Skin of body (tissue), 1 donor: ENCODE measurements at regions not wholly inside any gene's neighbourhood (a gene's known extent, or its start where the extent isn't known, plus 50 kb on each side); places are given as distances from the start of the nearest gene placed in this dataset.

Experiments
- DNase-seq: peaks from one replicate; lab custom pipeline; 2025; lab: John Stamatoyannopoulos, UW

DNA sequence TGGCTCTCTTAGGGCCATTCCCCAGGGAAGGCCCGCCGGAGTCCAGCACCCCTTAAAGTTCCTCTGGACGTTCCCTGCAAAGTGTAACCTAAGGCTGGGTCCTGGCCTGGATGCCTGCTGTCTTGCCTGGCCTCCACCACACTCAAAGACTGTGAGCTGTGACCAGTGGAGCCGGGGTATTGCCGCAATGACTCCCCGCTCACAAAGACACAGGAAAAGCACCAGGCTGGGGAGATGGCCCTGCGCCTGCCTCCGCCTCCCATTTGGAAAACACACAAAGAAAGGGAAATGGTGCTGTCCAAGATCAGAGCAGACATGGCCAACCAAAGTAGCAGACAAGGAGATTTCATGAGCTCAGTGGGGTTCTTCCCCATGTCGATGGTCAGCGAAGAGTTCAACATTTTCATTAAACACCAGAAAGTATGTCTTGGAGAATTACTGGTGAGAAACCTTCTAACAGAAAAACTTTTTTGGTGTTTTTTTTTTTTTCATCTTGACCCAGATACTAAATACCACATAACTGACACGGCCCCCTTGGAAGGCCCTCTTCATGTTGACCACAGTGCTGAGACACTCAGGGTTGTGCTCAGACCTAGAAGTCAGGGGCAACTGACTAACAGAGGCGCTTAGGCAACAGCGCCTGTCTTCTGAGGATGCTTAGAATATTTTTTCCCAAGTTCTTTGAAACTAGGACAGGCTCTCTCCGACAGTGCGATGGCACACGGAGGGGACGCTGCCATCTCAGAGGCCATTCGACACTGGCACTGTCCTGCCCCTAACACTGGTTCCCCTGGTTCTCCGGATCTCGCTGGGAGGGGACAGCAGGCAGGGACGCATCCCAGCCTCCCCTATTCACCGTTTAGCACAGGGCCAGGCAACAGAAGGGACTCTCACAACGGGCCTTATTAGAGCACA lies 226.4 kb upstream of the ID2 start:
- no peak for DNase-seq

DNA sequence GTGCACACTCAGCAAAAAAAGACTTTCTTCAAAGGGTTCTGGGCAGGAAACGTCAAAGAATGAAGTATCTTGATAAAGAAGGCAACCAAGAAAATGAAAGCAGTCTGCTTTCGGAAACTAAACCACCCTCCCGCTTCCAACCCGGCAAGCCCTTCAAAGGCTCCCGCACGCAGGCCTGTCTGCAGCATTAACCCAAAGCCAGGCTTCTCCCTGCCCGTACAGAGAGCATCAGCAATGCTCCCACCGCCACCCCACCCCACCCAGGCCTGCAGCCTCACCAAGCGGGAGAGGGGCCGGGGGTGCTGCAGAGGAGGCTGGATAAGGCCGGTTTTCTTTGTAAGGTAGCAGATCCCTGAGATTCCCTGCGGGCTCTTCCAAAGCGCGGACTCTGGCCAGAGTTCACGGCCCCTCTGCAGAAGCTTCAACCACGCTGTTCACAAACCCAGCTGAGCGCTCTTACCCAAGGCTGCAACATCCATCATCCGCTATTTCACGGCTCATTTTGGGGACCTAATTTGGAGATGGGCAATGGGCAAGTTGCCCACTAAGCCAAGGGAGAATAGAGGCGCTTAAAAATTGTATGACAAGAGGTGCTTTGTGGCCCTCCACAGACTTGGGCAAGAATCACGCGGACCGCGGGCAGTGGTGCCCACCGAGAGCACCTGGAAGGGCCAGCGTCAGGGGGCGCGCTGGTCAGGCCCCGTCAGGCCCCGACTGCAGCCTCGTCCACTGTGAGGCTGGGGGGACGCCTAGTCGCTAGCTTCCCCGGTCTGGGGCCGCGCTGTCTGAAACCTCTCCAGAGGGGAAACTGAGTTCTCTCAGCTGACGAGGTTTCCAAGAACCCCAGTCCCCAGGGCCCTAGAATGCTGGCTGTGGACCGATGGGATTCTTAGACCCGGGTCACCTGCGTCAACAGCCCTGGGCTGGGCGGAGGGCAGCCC lies 225.4 kb upstream of the ID2 start:
- DNase-seq = no peak

- DNase-seq = no peak
These were observed 224.8 kb upstream of the ID2 start for GRCh38 chr2:8457092-8457481.

DNA sequence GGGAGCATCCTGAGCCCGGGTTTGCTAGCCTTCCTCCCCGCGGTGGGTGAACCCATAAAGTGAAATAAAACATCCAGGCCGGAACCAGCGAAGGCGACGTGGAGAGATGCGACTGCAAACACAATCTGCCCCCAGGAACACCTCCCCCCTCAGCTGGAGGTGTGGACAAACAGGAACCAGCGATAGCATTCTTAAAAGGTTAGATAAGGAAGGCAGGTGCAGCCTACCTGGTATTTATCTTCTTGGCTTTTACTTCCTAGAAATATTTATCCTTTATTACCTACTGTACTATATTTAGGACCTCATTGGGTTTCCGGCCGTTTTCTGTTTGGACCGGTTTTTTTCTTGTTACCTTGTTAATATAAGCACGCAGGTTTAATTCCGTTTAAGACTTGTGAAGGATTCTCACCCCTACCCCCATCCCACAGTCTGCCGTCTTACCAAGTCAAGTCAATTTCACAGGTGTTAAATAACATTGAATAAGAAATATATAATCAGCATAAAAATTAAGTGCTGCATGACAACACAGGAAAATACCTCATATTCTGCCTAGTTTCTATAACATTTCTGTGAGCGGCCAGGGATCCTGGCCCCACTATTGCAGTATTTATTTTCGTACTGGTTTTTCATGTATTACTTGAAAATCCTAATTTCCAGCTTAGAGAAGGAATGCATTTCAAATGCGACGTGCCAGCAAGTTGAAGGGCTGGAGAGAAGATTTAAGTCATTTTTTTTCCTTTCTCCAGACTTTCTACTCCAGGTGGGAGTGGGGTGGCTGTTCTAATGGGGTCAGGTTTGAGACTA lies 224.0 kb upstream of the ID2 start:
- DNase-seq = no peak

DNA sequence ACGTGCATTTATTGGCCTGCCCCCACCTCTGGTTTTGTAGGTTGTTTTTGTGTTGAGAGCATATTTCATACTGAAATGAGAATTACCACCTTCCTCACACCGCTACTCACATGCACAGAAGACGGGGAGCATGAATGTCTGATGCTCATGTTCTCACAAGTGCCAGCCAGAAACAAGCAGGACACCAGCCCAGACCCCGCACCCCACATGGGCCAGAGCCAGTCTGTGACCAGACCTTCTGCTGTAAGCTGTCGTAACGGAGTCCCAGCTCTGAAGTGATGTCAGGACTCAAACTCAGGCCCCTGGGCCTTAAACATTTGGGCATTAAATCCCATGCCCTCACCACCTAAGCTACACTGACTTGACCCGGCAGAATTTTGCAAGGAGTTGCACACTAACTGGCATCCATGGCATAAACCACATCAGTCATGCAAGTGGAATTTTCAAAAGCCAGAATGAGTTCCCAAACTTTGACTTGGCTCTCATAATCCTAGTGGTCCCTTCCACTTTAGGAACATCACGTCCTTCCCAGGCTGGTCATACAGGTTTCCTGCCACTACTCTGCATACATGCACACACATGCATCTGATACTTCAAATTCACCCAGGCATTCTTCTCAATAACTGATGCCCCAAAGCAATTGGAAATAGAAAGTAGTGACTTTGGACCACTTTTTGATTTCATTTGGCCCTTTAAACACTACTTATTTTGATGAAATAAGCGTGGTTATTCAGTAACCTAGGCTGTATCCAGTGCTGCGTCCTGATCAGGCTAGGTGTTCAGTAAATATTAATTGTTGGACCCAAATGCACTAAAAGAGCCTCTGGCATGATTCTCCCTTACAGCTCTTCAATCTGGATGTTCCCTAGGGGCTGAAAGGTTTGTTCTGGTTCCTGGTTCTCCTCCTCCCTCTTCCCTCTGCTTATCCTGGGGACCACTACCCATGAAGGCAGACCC lies 223.1 kb upstream of the ID2 start:
- no peak for DNase-seq

DNA sequence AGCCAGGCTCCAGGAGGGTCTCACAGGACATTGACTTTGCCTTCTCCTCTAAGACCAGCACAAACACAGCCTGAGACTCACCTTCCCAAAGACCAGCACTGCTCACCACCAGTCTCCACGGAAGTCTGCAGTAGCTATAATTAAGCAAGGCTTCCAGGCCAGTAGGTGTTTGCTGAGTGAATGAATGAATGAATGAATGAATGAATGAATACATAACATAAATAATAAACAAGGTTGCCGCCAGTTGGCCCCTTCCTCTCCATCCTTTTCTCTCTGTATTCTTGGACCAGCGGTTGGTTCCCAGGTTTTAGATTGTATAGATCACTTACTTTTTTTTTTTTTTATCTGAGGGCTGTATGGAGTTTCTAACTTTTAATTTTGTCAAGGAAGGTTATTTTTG lies 222.4 kb upstream of the ID2 start:
- no peak for DNase-seq

DNA sequence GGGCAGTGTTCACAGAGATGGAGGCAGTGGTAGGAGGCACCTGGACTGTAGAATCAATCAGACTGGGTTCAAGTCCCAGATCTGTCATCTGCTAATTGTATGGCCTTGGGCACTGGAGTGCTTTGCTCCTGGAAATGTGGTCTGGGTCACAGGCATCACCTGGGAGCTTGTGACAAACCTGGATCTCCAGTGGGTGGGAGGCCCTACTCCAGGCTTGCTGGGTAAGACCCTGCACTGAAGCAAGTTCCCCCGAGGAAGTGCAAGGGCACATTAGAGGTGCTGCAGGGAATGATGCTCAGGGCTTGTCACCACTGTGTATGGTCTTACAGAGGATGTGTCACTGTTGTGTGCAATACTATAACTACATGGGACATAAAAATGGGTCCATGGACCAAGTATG lies 220.5 kb upstream of the ID2 start:
- DNase-seq = no peak

GRCh38 chr2:8462280-8462679 lies 219.6 kb upstream of the ID2 start:
- DNase-seq = no peak

DNA sequence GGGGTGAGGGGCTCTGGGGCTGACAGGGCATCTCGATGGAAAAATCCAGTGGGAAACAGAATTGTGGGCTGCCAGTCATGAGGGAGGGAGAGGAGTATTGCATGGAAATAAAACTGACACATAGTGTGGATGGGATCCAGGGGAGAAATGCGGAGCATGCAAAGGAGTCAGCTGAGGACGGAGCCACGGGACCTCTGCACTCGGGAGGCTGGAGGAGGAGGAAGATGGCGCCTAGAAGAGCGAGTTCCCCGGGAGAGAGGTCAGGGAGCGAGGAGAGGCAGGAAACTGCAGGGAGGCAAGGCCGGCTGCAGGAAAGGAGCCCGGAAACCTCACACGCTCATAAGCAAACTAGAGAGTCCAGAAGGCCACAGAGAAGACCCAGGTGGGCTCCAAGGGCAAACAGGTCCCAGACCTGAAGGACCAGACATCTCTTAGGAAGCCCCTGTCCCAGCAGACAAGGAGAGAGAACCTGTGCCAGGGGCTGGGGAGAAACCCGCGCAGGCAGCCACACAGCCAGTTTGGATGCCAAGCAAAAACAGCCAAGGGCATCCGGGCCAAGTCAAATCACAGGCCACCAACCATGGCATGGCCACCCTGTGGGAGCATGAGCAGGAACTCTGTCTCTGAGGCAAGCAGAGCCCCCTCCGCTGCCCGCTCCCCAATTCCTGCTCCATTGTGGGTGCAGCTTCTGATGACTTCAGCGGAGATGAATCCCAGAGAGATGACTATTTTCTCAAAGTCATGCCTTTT lies 218.8 kb upstream of the ID2 start:
- DNase-seq = no peak

GRCh38 chr2:8465560-8465959 lies 216.3 kb upstream of the ID2 start:
- no peak for DNase-seq

GRCh38 chr2:8469709-8470493 lies 212.0 kb upstream of the ID2 start:
- DNase-seq = no peak

- DNase-seq = no peak
These were observed 209.1 kb upstream of the ID2 start for GRCh38 chr2:8472545-8473323.

DNA sequence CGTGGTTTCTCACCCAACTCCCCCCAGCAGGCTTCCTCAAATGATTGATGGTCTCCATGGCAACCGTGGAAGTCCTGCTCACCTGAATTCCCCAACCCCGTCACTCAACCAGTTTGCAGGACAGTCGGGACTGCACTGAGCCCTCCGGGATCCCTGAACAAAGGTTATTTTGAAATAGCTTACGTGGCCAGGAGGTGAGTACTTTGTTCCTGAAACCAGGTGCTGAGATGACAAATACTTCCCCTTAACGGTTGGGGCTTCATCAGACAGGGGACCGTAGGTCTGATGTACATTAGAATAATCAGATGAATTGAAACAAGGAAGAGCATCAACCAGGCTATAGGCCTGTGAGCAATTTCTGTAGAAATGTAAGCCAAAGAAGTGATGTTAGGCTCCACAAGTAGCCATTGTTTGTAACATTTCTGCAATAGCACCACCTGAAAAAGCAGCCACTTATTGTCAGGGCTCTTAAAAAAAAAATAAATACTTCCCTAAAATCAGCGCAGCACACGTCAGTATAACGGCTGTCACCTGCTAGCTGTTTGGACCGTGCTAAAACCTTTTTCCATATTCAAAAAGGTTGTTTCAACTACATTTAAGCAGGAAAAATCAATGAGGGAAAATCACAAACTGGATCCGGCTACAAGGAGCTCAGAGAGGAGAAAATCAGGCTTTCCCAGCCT lies 206.4 kb upstream of the ID2 start:
- DNase-seq = no peak

DNA sequence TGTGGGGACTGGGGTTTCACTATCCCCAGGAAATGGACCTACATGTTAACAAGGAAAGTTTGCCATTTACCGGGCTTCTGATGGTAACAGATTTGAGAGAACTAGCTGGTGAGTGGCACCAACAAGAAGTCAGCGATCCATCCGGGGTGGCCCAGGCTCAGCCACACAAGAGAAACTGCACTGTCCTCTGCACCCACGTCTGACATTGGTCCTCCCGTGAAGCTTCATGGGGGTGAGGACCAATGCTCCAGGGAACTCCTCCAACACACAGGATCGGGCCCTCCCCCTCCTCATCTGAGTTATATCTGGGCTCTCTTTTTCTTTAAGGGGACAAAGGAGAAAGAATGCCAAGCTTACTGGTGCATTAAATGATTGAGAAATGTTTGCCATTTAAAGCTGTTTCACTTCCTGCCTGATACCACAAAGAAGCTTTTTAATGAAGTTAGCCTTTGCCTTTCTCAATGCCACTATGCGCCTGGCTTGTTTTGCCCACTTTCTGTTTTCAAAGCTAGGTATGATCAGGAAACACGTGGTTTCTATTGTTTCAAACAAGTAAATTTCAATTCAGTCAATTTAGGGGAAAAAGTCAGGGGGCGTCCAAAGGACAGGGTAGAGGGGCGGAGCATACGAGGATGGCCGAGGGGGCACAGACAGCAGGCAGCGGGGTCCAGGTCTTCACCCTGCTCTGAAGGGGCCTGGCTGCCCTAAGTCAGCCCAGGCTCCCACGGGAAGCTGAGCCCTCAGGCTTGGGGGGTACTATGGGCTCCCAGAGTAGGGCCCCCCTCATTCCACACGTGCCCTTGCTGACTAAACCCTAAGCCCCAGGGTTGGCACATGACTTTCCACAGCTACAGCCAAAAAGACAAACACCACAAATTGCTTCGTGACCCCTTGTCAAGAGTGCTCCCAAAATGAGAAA lies 204.0 kb upstream of the ID2 start:
- DNase-seq = no peak

DNA sequence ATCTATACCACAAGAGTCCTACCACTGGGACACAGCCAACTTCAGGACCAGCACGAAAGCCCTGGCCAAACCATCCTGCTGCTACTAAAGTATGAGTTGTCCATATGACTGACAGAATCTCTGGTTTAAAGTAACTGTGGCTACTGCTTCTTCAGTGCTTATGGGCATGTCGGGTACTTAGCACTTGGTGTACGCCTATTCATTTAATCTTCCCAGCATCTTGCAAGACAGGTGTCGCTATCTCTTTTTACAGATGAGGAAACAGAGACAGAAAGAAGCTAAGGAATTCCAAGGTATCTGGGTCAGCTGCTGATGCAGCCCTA lies 203.4 kb upstream of the ID2 start:
- DNase-seq = no peak

- no peak for DNase-seq
These were observed 202.6 kb upstream of the ID2 start for GRCh38 chr2:8479298-8479697.

GRCh38 chr2:8480915-8481314 lies 200.9 kb upstream of the ID2 start:
- DNase-seq = no peak
